MCF 10A (cell line): ENCODE measurements at regions not wholly inside any gene's neighbourhood (a gene's known extent, or its start where the extent isn't known, plus 50 kb on each side); places are given as distances from the start of the nearest gene placed in this dataset.

Source experiments
- BruUV-seq: library from RNA; stranded (reverse); fragments of 400-500 nt; replicated peaks from 2 replicates; lab custom pipeline; 2021; lab: Mats Ljungman, UMichigan
- CTCF ChIA-PET: fragments of 300-600 bp; sonication (Branson Sonifier 250); formaldehyde crosslinking; extraction: SDS; loops from one replicate; lab custom pipeline; 2021; ENCODE audit warnings: antibody characterized with exemption, inconsistent platforms; lab: Yijun Ruan, JAX
- POLR2A ChIA-PET: fragments of 300-600, 350-650 bp; sonication (Branson Sonifier 250); formaldehyde crosslinking; extraction: SDS; loops from one replicate; lab custom pipeline; 2020; ENCODE audit warnings: antibody characterized with exemption, inconsistent platforms; lab: Yijun Ruan, JAX
- DNase-seq: peaks from one replicate; pipeline ENCODE4 v3.0.0-alpha.2; 2018; ENCODE audit not compliant: unreplicated experiment
- H3K27ac Mint-ChIP-seq: one replicate; pipeline ENCODE4 v1.8.0; 2022; ENCODE audit warnings: mild to moderate bottlenecking, low read depth, mixed read lengths; ENCODE audit not compliant: unreplicated experiment
- H3K27me3 Mint-ChIP-seq: one replicate; pipeline ENCODE4 v1.8.0; 2022; ENCODE audit warnings: mixed read lengths; ENCODE audit not compliant: insufficient read depth, unreplicated experiment
- H3K36me3 Mint-ChIP-seq: one replicate; pipeline ENCODE4 v1.8.0; 2022; ENCODE audit warnings: mild to moderate bottlenecking, moderate library complexity, mixed read lengths; ENCODE audit not compliant: insufficient read depth, unreplicated experiment
- H3K4me1 Mint-ChIP-seq: one replicate; pipeline ENCODE4 v1.8.0; 2022; ENCODE audit warnings: mixed read lengths; ENCODE audit not compliant: insufficient read depth, unreplicated experiment
- H3K4me3 Mint-ChIP-seq: one replicate; pipeline ENCODE4 v1.8.0; 2022; ENCODE audit warnings: mild to moderate bottlenecking, moderate library complexity, mixed read lengths; ENCODE audit not compliant: unreplicated experiment
- H3K9me3 Mint-ChIP-seq: one replicate; pipeline ENCODE4 v1.8.0; 2022; ENCODE audit warnings: mixed read lengths; ENCODE audit not compliant: unreplicated experiment
- CTCF ChIP-seq: fragments of 200-600 bp; IDR thresholded peaks from one replicate; pipeline ENCODE4 v1.8.0; 2022; ENCODE audit warnings: antibody characterized with exemption, mild to moderate bottlenecking; ENCODE audit not compliant: unreplicated experiment
- intact Hi-C: fragments of 100-400 bp; cut with micrococcal nuclease; formaldehyde crosslinking; loops from 2 replicates; pipeline ENCODE4 v1.14.1; 2022

- ChIA-PET CTCF (interaction anchor here (0.6 to 11.2 kb wide), 7 partner anchors 14 to 189 kb away, joined by 3 to 148 read pairs (median 5); no protein-coding TSS in a partner anchor), POLR2A (no interaction called here)
- intact Hi-C loops = loop anchor here (5.0 kb wide), 1 partner anchor 172 kb away; no protein-coding TSS in a partner anchor
- no peak for DNase-seq
- no TSS peak for BruUV-seq
- Mint-ChIP-seq H3K4me3 (no peak overlapping the region), H3K4me1 (no peaks in the 10 kb centered on the region), H3K9me3 (no peaks in the 10 kb centered on the region), H3K27me3 (peaks cover 12% of the 10 kb centered on the region), H3K27ac (no peak overlapping the region), H3K36me3 (no peaks in the 10 kb centered on the region)
- TF ChIP-seq CTCF = no peak
These were observed 209.2 kb downstream of the B3GLCT start for GRCh38 chr13:31408927-31409326.

DNA sequence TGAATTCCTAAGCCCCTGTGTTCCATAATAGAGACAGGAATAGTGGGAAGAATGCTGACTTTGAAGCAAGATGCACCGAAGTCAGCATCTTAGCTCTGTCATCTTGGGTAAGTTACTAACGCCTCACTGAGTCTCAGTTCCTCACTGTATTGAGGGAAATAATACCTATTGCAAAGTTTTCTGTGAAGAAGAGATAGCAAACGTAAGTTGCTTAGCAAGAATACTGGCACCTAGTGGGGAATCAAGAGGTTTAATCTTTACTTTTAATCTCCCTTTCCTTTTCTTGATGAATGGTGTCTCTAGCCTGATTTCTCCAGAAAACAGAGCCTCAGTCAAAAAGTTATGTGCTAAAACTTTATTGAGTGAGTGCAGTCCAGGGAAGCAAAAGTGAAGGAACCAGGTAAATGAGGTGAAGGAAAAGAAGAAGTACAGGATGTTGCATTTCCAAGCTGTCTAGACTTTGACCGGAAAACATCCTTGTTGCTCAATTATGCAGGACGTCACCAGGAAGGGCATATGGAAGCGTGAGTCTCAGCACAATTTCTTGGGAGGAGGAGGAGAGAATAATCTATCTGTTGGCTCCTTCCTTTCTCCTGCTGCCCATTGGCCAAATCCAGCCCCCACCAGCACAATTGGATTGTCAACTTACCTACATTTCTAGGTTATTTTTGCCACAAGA is 210.0 kb downstream of the B3GLCT start:
- intact Hi-C loops = loop anchor here (5.0 kb wide), 1 partner anchor 173 kb away; no protein-coding TSS in a partner anchor
- H3K4me1 Mint-ChIP-seq = no peaks in the 10 kb centered on the region
- H3K27ac Mint-ChIP-seq = no peak overlapping the region
- H3K36me3 Mint-ChIP-seq = no peaks in the 10 kb centered on the region
- CTCF ChIA-PET = interaction anchor here (0.6 to 11.2 kb wide), 13 partner anchors 13 to 190 kb away, joined by 3 to 148 read pairs (median 3); no protein-coding TSS in a partner anchor
- H3K4me3 Mint-ChIP-seq = no peak overlapping the region
- no peak for TF ChIP-seq CTCF
- DNase-seq = peak; percentile 16
- BruUV-seq = no TSS peak
- no peaks in the 10 kb centered on the region for H3K9me3 Mint-ChIP-seq
- POLR2A ChIA-PET = interaction anchor here (0.6 kb wide), 1 partner anchor 37 kb away, joined by 3 read pairs; no protein-coding TSS in a partner anchor
- peaks cover 12% of the 10 kb centered on the region for H3K27me3 Mint-ChIP-seq

GRCh38 chr13:31413516-31413915 is 213.7 kb downstream of the B3GLCT start:
- TF ChIP-seq CTCF = no peak
- no peak overlapping the region for H3K27ac Mint-ChIP-seq
- DNase-seq = no peak
- H3K27me3 Mint-ChIP-seq = peaks cover 12% of the 10 kb centered on the region
- no peak overlapping the region for H3K4me3 Mint-ChIP-seq
- POLR2A ChIA-PET = no interaction called here
- no peaks in the 10 kb centered on the region for H3K9me3 Mint-ChIP-seq
- BruUV-seq = no TSS peak
- intact Hi-C loops = no loop called here
- CTCF ChIA-PET = interaction anchor here (0.5 to 11.2 kb wide), 6 partner anchors 9 to 187 kb away, joined by 3 to 148 read pairs (median 4); no protein-coding TSS in a partner anchor
- no peaks in the 10 kb centered on the region for H3K36me3 Mint-ChIP-seq
- H3K4me1 Mint-ChIP-seq = no peaks in the 10 kb centered on the region

DNA sequence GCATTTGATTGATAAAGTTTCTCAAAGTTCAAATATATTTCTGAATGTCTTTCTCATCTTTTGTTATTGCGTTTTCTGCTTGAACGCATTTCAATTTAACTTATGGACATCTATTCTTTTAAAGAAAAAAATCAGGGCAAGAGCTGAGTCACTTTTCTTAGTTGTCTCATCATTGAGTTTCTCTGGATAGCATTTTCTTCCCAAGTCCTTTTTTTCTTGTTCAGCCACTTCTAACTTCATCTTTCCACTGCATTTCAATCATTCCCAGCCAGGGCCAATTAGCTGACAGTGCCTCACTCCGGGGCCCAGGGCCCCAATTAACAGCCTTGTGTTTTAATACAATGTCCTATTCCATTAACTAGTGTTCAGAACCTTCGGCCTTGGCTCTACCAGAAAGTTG is 216.3 kb downstream of the B3GLCT start:
- H3K27ac Mint-ChIP-seq = no peak overlapping the region
- peaks cover 10% of the 10 kb centered on the region for H3K27me3 Mint-ChIP-seq
- no peaks in the 10 kb centered on the region for H3K9me3 Mint-ChIP-seq
- BruUV-seq = no TSS peak
- no peak overlapping the region for H3K4me3 Mint-ChIP-seq
- DNase-seq = no peak
- no peaks in the 10 kb centered on the region for H3K4me1 Mint-ChIP-seq
- intact Hi-C loops = no loop called here
- no peak for TF ChIP-seq CTCF
- ChIA-PET POLR2A (no interaction called here), CTCF (interaction anchor here (0.8 to 11.2 kb wide), 3 partner anchors 8 to 242 kb away, joined by 3 to 148 read pairs (median 3); no protein-coding TSS in a partner anchor)
- no peaks in the 10 kb centered on the region for H3K36me3 Mint-ChIP-seq
